Neural progenitor cell (in vitro differentiated cells): ENCODE measurements at regions not wholly inside any gene's neighbourhood (a gene's known extent, or its start where the extent isn't known, plus 50 kb on each side); places are given as distances from the start of the nearest gene placed in this dataset.

Experiments
- CTCF ChIP-seq: fragments of 200-600 bp; sonication (generic); IDR thresholded peaks from 2 replicates; pipeline ENCODE4 v1.5.1; 2017; ENCODE audit warnings: antibody characterized with exemption, mild to moderate bottlenecking
- EZH2 ChIP-seq: fragments of 200-600 bp; sonication (generic); IDR thresholded peaks from 2 replicates; pipeline ENCODE4 v1.6.1; 2017; ENCODE audit warnings: antibody characterized with exemption, mild to moderate bottlenecking, moderate library complexity
- EZH2phosphoT487 ChIP-seq: fragments of 200-600 bp; sonication (generic); IDR thresholded peaks from 2 replicates; pipeline ENCODE4 v1.6.1; 2017; ENCODE audit warnings: antibody characterized with exemption

- TF ChIP-seq EZH2phosphoT487 (no peak), CTCF (no peak), EZH2 (no peak)
Observed at GRCh38 chr10:22071332-22071731, 67.8 kb upstream of the DNAJC1 start.
